Mesodermal cell (in vitro differentiated cells): ENCODE measurements at regions not wholly inside any gene's neighbourhood (a gene's known extent, or its start where the extent isn't known, plus 50 kb on each side); places are given as distances from the start of the nearest gene placed in this dataset.
A peak's percentile ranks its signal among the peaks of the same experiment; 100 is the strongest.

Experiments used
- H3K27ac ChIP-seq: 2 replicates; pipeline ENCODE4 v1.7.0; 2013; ENCODE audit warnings: mild to moderate bottlenecking, low read depth, low read length, moderate library complexity; ENCODE audit not compliant: severe bottlenecking
- H3K36me3 ChIP-seq: 2 replicates; pipeline ENCODE4 v1.7.1; 2013; ENCODE audit warnings: mild to moderate bottlenecking, low read length, moderate library complexity; ENCODE audit not compliant: control insufficient read depth, insufficient read depth
- H3K4me1 ChIP-seq: one replicate; pipeline ENCODE4 v1.7.1; 2013; ENCODE audit warnings: mild to moderate bottlenecking, low read length; ENCODE audit not compliant: insufficient read depth, control insufficient read depth, poor library complexity, severe bottlenecking
- H3K4me3 ChIP-seq: 2 replicates; pipeline ENCODE4 v1.7.0; 2013; ENCODE audit warnings: low read length, control low read depth, mild to moderate bottlenecking; ENCODE audit not compliant: insufficient read depth, poor library complexity, severe bottlenecking; ENCODE audit errors: extremely low read depth
- H3K9me3 ChIP-seq: 2 replicates; pipeline ENCODE4 v1.7.1; 2013; ENCODE audit warnings: mild to moderate bottlenecking, low read length, moderate library complexity; ENCODE audit not compliant: control insufficient read depth
- whole genome bisulfite sequencing, 2 experiments: methylation state at CpG; one replicate each; pipeline ENCODE4 v1.1.5; 2013; ENCODE audit warnings: missing lambda C conversion rate in 2 of 2; ENCODE audit not compliant: insufficient coverage in 2 of 2; 5-methylcytosine and 5-hydroxymethylcytosine counted together

DNA sequence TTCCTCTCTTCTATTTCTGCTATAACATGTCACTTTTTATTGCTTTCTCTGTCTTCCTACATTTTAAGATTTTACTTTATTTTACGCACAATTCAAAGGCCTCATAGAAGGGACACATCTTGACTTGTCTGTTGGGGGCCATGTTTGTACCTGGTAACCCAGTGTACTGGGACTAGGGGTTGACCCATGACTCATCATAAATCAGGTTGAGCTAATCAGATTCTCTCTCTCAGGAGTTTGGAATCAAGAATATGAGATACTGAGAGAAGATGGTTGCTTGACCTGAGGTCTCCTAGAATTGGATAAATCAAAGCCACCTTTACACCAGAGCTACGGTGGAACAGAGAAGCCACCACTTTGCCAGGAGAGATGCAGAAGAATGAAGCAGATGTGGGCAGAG, 153.0 kb downstream of the UXS1 start:
- H3K36me3 ChIP-seq: no peaks in the 10 kb centered on the region
- H3K4me3 ChIP-seq: no peak overlapping the region
- WGBS, 2 experiments: 86% methylated on average over 2 of the region's 2 CpGs; no CpG with 5 or more reads in 1 of the 2 experiments
- no peak overlapping the region for H3K27ac ChIP-seq
- H3K9me3 ChIP-seq: no peaks in the 10 kb centered on the region
- no peaks in the 10 kb centered on the region for H3K4me1 ChIP-seq

- 100% methylated on average over 1 of the region's 4 CpGs; no CpG with 5 or more reads in 1 of the 2 experiments for WGBS, 2 experiments
- Histone ChIP-seq H3K36me3 (no peaks in the 10 kb centered on the region), H3K27ac (no peak overlapping the region), H3K4me1 (no peaks in the 10 kb centered on the region), H3K4me3 (no peak overlapping the region), H3K9me3 (no peaks in the 10 kb centered on the region)
Observed at GRCh38 chr2:106039634-106040315, 154.3 kb downstream of the UXS1 start.

DNA sequence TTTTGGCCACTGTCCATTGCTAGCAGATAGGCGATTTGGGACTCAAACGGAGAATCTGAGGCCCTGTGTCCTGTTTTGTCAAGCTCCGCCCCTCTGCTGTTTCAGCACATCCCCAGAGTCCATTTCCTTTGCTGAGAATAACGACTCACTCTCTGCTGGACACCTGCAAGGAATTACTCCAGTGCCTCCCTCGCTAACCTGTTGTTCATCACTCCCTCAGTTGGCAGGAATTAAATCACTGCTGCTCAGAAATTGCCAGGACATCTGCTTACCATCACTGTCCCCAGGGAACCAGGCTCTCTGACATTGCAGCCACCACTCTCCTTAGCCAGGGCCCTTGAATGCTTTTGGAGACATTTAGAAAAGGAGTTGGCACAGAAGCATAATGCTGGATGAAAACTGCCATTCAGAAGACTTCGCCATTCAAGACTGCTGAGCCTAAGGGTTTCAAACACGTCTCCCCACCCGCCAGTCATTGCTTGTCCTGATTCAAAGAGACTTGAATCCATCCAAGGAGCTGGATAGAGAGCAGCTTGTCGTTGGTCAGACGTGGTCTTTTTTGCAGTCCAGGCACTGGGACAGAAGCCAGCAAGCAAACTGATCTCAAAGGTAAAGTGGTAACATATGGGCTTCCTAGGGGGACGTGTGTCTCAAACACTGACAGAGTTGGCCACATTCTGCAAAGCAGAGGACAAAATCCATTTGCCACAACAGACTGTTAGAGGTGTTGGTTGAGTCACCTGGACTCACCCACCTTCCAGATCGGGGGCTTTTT, 155.3 kb downstream of the UXS1 start:
- 70 to 74% methylated on average over 9 to 12 of the region's 12 CpGs for WGBS, 2 experiments
- H3K4me1 ChIP-seq: no peaks in the 10 kb centered on the region
- H3K4me3 ChIP-seq: no peak overlapping the region
- no peak overlapping the region for H3K27ac ChIP-seq
- H3K9me3 ChIP-seq: no peaks in the 10 kb centered on the region
- H3K36me3 ChIP-seq: no peaks in the 10 kb centered on the region

- no peak overlapping the region for H3K27ac ChIP-seq
- no peaks in the 10 kb centered on the region for H3K4me1 ChIP-seq
- WGBS, 2 experiments: 90 to 92% methylated on average over 5 of the region's 6 CpGs
- H3K36me3 ChIP-seq: no peaks in the 10 kb centered on the region
- H3K4me3 ChIP-seq: no peak overlapping the region
- H3K9me3 ChIP-seq: no peaks in the 10 kb centered on the region
Observed at GRCh38 chr2:106037932-106038331, 156.2 kb downstream of the UXS1 start.

DNA sequence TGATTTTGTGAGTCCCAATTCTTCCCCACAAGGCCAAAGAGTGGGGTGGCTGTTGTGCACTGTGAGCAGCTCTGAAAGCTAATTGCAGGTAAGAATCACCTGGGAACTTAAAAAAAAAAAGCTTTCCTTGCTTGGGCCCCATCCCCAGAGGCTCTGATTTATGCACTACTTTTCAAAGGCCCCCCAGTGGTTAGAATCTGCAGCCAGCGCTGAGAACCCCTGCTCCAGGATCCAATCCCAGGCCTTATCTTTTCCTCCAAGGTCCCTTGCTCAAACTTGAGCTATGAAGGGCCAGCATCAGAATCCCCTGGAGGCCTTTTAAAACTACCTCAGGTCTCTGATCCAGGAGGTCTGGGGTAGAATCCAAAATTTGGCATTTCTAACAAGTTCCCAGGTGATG, 156.8 kb downstream of the UXS1 start:
- Histone ChIP-seq H3K36me3 (no peaks in the 10 kb centered on the region), H3K4me1 (no peaks in the 10 kb centered on the region), H3K27ac (no peak overlapping the region), H3K9me3 (no peaks in the 10 kb centered on the region), H3K4me3 (no peak overlapping the region)
- 27 to 38% methylated on average over 1 of the region's 1 CpG for WGBS, 2 experiments

GRCh38 chr2:106034325-106034724, 159.8 kb downstream of the UXS1 start:
- no CpG with 5 or more reads among the region's 3 CpGs for WGBS, 2 experiments
- H3K4me3 ChIP-seq: no peak overlapping the region
- H3K36me3 ChIP-seq: no peaks in the 10 kb centered on the region
- no peaks in the 10 kb centered on the region for H3K9me3 ChIP-seq
- peaks cover 12% of the 10 kb centered on the region for H3K4me1 ChIP-seq
- no peak overlapping the region for H3K27ac ChIP-seq

DNA sequence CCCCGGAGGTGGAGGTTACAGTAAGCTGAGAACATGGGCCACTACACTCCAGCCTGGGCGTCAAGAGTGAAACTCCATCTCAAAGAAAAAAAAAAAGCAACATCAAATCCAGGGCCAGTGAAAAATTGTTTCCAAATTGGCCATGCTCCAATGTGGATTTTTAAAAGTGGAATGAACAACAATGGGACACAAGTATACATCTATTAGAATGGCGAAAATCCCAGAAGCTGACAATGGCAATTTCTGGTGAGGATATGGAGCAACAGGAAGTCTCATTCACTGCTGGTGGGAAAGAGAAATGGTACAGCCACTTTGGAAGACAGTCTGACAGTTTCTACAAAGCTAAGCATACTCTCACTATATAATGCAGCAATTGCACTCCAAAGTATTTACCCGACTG, 161.4 kb downstream of the UXS1 start:
- Histone ChIP-seq H3K4me3 (no peak overlapping the region), H3K36me3 (no peaks in the 10 kb centered on the region), H3K9me3 (no peaks in the 10 kb centered on the region), H3K4me1 (peaks cover 12% of the 10 kb centered on the region), H3K27ac (no peak overlapping the region)
- 90 to 93% methylated on average over 2 of the region's 4 CpGs for WGBS, 2 experiments

DNA sequence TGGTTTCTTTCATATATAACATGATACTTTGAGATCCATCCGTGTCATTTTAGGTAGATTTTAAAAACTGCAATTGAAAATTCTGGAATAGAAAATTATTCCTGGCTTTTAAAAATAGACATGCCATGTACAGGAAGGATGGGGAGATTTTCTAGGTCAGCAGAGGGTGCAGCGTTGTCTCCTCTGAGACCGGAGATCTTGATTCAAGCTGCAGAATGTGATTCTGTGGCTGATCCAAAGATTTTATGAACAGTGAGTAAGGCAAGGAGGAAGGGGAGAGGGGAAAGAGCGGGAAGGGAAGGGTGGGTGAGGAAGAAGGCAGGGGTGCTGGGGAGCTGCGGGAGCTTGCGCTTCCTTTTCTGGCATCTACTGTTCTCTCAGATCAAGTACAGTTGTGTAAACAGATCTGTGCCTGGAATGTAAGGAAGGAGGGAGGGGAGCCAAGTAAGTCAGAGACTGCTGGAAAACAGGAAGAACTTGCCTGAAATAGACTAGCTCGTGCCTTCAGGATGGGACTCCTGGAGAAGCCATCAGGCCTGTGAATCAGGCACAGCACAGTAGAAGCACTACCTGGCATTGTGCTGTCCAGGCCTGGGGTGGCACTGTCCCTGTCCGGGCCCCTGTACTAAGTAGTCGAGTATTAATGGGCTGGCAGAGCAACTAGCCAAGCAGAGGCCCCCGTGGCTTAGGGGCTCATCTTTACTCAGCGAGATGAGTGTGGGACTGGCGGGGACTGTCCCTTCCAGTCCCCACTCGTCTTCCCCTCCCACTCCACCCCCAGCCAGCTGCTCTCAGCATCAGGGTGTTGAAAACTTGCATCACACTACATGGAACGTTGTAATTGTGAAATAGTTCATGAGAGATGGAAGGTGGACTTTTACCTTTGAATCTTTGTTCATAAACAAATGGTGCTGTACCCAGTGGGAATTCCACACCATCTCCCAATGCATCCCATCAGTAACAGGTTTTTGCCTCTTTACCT, 163.5 kb downstream of the UXS1 start:
- 78 to 86% methylated on average over 9 of the region's 14 CpGs for WGBS, 2 experiments
- H3K36me3 ChIP-seq: no peaks in the 10 kb centered on the region
- H3K27ac ChIP-seq: peak overlapping the region; percentile 51
- H3K4me1 ChIP-seq: peaks cover 12% of the 10 kb centered on the region
- no peak overlapping the region for H3K4me3 ChIP-seq
- H3K9me3 ChIP-seq: no peaks in the 10 kb centered on the region

DNA sequence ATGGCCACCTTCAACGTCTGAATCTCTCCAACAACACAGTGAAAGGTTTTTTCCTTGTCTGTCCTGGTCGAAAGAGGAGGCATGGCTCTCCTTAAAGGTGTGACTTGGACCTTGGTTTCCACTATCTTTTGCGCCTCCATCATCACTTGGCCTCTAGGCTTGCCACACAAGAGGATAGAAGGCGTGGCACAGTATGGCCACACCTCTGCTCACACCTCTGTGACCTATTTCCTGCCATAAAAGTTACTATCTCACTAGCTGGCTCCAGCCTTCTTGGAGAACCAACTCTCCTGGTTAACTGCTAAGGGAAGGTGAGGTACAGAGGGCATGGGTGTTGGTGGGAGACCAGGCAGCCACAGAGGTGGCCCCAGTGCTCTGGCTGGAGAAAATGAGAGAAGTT, 165.9 kb downstream of the UXS1 start:
- Histone ChIP-seq H3K9me3 (no peaks in the 10 kb centered on the region), H3K4me1 (peaks cover 12% of the 10 kb centered on the region), H3K36me3 (no peaks in the 10 kb centered on the region), H3K4me3 (no peak overlapping the region), H3K27ac (no peak overlapping the region)
- 91 to 93% methylated on average over 4 of the region's 4 CpGs for WGBS, 2 experiments

DNA sequence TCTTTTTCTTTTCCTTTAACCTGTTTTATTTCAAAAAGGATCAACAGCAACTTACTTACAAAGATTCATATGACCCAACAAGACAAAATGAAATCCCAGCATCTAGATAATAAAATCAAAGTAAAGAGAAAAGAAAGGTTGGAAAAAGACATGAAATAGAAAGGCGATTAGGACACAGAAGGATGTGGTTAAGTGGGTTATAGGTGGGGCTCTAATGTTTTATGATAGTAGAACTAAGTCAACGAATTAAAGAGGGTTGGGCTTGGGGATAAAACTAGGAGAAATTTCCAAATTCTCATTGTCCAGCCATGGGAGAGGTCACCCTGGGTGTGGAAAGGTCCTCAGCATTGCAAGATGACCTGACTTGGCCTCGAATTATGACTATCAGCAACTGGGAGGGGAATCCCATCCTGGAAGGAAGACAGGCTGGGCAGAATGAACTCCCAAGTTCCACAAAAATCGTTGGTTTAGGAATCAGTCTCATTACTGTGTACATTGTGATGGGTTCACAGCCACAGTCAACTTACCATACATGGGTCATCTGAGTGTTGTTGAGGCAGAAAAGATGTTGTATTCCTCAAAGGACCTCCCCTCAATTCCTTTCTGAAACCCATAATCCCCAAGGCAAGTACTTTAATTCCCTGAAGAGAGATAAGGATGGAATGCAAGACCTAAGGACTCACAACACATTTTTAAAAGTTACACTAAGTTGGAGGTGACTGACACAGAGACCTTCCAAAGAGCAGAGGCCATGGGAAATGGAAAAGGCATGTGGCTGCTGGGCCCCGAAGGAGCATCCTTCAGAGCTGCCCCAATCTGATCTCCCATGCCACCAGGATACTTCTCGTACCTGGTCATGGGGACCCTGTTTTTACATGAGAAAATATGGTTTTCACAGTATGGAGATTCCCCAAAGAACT, 167.6 kb downstream of the UXS1 start:
- Histone ChIP-seq H3K4me3 (no peak overlapping the region), H3K36me3 (no peaks in the 10 kb centered on the region), H3K9me3 (no peaks in the 10 kb centered on the region), H3K27ac (no peak overlapping the region), H3K4me1 (peaks cover 12% of the 10 kb centered on the region)
- WGBS, 2 experiments: 90 to 93% methylated on average over 2 to 3 of the region's 6 CpGs
